Colonic mucosa (tissue), 4 donors: ENCODE measurements at regions not wholly inside any gene's neighbourhood (a gene's known extent, or its start where the extent isn't known, plus 50 kb on each side); places are given as distances from the start of the nearest gene placed in this dataset.

Experiments
- DNase-seq: peaks from one replicate; pipeline ENCODE4 v3.0.0-alpha.2; 2020
- H3K27ac ChIP-seq: fragments of 200-600 bp; one replicate; pipeline ENCODE4 v1.8.0; 2021
- H3K27me3 ChIP-seq: fragments of 200-600 bp; one replicate; pipeline ENCODE4 v1.8.0; 2021
- H3K36me3 ChIP-seq: fragments of 200-600 bp; one replicate; pipeline ENCODE4 v1.8.0; 2021
- H3K4me1 ChIP-seq: fragments of 200-600 bp; one replicate; pipeline ENCODE4 v1.8.0; 2021; ENCODE audit warnings: mild to moderate bottlenecking
- H3K4me3 ChIP-seq: fragments of 200-600 bp; one replicate; pipeline ENCODE4 v1.8.0; 2021
- H3K9ac ChIP-seq, 2 donors: one replicate each; pipeline ENCODE4 v1.7.0; 2013; ENCODE audit warnings: control low read depth in 2 of 2, low read depth in 2 of 2, low read length in 2 of 2
- H3K9me3 ChIP-seq: fragments of 200-600 bp; one replicate; pipeline ENCODE4 v1.8.0; 2021
- CTCF ChIP-seq: fragments of 200-600 bp; IDR thresholded peaks from one replicate; pipeline ENCODE4 v1.8.0; 2022; ENCODE audit warnings: antibody characterized with exemption, mild to moderate bottlenecking
- intact Hi-C: fragments of 100-400 bp; cut with DNase I; formaldehyde crosslinking; loops from one replicate; pipeline ENCODE4 v1.14.1; 2022
- donor health status: healthy.
- donor health status: DM: no; HTN: no; CAD: no.
- donor health status: DM: no; HTN: no; CAD: no.

GRCh38 chr3:163914567-163914966 is 1163.7 kb downstream of the SI start:
- H3K4me1 ChIP-seq = no peaks in the 10 kb centered on the region
- no peak for TF ChIP-seq CTCF
- DNase-seq = no peak
- no peak overlapping the region for H3K4me3 ChIP-seq
- H3K27ac ChIP-seq = no peak overlapping the region
- intact Hi-C loops = no loop called here
- no peaks in the 10 kb centered on the region for H3K9me3 ChIP-seq
- no peaks in the 10 kb centered on the region for H3K36me3 ChIP-seq
- H3K27me3 ChIP-seq = no peaks in the 10 kb centered on the region
- H3K9ac ChIP-seq = no peak overlapping the region

- H3K27ac ChIP-seq = no peak overlapping the region
- no peak for DNase-seq
- TF ChIP-seq CTCF = no peak
- H3K36me3 ChIP-seq = no peaks in the 10 kb centered on the region
- H3K4me1 ChIP-seq = no peaks in the 10 kb centered on the region
- intact Hi-C loops = no loop called here
- no peak overlapping the region for H3K9ac ChIP-seq
- H3K27me3 ChIP-seq = no peaks in the 10 kb centered on the region
- no peak overlapping the region for H3K4me3 ChIP-seq
- H3K9me3 ChIP-seq = no peaks in the 10 kb centered on the region
Measured at GRCh38 chr3:163891771-163892170, 1186.5 kb downstream of the SI start.

- no peaks in the 10 kb centered on the region for H3K36me3 ChIP-seq
- intact Hi-C loops = no loop called here
Measured at GRCh38 chr3:163890661-163891060, 1187.6 kb downstream of the SI start.

GRCh38 chr3:163879172-163879571 is 1199.1 kb downstream of the SI start:
- no peak for DNase-seq
- no peak overlapping the region for H3K4me3 ChIP-seq

More at GRCh38 chr3:163890661-163891060, 1187.6 kb downstream of the SI start:
- H3K27ac ChIP-seq = no peak overlapping the region
- H3K9me3 ChIP-seq = no peaks in the 10 kb centered on the region
- TF ChIP-seq CTCF = no peak
- H3K27me3 ChIP-seq = no peaks in the 10 kb centered on the region
- no peaks in the 10 kb centered on the region for H3K4me1 ChIP-seq
- no peak overlapping the region for H3K9ac ChIP-seq
- no peak for DNase-seq
- H3K4me3 ChIP-seq = no peak overlapping the region

GRCh38 chr3:163878396-163878795 is 1199.9 kb downstream of the SI start:
- no peaks in the 10 kb centered on the region for H3K36me3 ChIP-seq
- intact Hi-C loops = no loop called here
- H3K9me3 ChIP-seq = no peaks in the 10 kb centered on the region
- no peak overlapping the region for H3K27ac ChIP-seq
- H3K9ac ChIP-seq = no peak overlapping the region
- H3K27me3 ChIP-seq = no peaks in the 10 kb centered on the region
- TF ChIP-seq CTCF = no peak
- H3K4me3 ChIP-seq = no peak overlapping the region
- H3K4me1 ChIP-seq = no peaks in the 10 kb centered on the region
- DNase-seq = no peak

More at GRCh38 chr3:163879172-163879571, 1199.1 kb downstream of the SI start:
- Histone ChIP-seq H3K36me3 (no peaks in the 10 kb centered on the region), H3K27ac (no peak overlapping the region), H3K27me3 (no peaks in the 10 kb centered on the region), H3K9ac (no peak overlapping the region), H3K9me3 (no peaks in the 10 kb centered on the region), H3K4me1 (no peaks in the 10 kb centered on the region)
- TF ChIP-seq CTCF = no peak
- intact Hi-C loops = no loop called here

- H3K27me3 ChIP-seq = no peaks in the 10 kb centered on the region
- H3K4me1 ChIP-seq = no peaks in the 10 kb centered on the region
- H3K36me3 ChIP-seq = no peaks in the 10 kb centered on the region
- intact Hi-C loops = no loop called here
- no peak overlapping the region for H3K4me3 ChIP-seq
- DNase-seq = no peak
- no peak overlapping the region for H3K27ac ChIP-seq
- H3K9me3 ChIP-seq = no peaks in the 10 kb centered on the region
- no peak for TF ChIP-seq CTCF
- H3K9ac ChIP-seq = no peak overlapping the region
Measured at GRCh38 chr3:163877805-163878204, 1200.5 kb downstream of the SI start.
